Ishikawa (cell line): ENCODE measurements at regions not wholly inside any gene's neighbourhood (a gene's known extent, or its start where the extent isn't known, plus 50 kb on each side); places are given as distances from the start of the nearest gene placed in this dataset.

ENCODE experiments used
- EP300 ChIP-seq: IDR thresholded peaks from 2 replicates; pipeline ENCODE4 v1.6.1; 2012; ENCODE audit warnings: borderline replicate concordance
- FOXM1 ChIP-seq: IDR thresholded peaks from 2 replicates; pipeline ENCODE4 v1.6.1; 2012; ENCODE audit warnings: low read depth, borderline replicate concordance
- RAD21 ChIP-seq: IDR thresholded peaks from 2 replicates; pipeline ENCODE4 v1.6.1; 2012; ENCODE audit warnings: low read depth
- REST ChIP-seq: IDR thresholded peaks from 2 replicates; pipeline ENCODE4 v1.6.1; 2012; ENCODE audit warnings: low read depth, mild to moderate bottlenecking
- TAF1 ChIP-seq: IDR thresholded peaks from 2 replicates; pipeline ENCODE4 v1.6.1; 2012; ENCODE audit warnings: low read depth, mild to moderate bottlenecking
- TEAD4 ChIP-seq: IDR thresholded peaks from 2 replicates; pipeline ENCODE4 v1.6.1; 2012
- TF ChIP-seq, protein P1 (sequence below): IDR thresholded peaks from 2 replicates; pipeline ENCODE4 v1.6.1; 2012

GRCh38 chr3:11914651-11915050 is 68.0 kb upstream of the TAMM41 start:
- no peak for TF ChIP-seq TAF1
- no peak for TF ChIP-seq EP300
- TF ChIP-seq RAD21 = no peak
- TF ChIP-seq REST = no peak
- TF ChIP-seq FOXM1 = no peak
- TF ChIP-seq, protein P1, sequence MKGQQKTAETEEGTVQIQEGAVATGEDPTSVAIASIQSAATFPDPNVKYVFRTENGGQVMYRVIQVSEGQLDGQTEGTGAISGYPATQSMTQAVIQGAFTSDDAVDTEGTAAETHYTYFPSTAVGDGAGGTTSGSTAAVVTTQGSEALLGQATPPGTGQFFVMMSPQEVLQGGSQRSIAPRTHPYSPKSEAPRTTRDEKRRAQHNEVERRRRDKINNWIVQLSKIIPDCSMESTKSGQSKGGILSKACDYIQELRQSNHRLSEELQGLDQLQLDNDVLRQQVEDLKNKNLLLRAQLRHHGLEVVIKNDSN = no peak
- no peak for TF ChIP-seq TEAD4
